ENCODE measurements at regions not wholly inside any gene's neighbourhood (a gene's known extent, or its start where the extent isn't known, plus 50 kb on each side); places are given as distances from the start of the nearest gene placed in this dataset.
"Not testable (repeated sequence)": the region's sequence is repeated elsewhere in the genome, so short reads cannot be mapped to it uniquely, and the experiment has no call there.

DNA sequence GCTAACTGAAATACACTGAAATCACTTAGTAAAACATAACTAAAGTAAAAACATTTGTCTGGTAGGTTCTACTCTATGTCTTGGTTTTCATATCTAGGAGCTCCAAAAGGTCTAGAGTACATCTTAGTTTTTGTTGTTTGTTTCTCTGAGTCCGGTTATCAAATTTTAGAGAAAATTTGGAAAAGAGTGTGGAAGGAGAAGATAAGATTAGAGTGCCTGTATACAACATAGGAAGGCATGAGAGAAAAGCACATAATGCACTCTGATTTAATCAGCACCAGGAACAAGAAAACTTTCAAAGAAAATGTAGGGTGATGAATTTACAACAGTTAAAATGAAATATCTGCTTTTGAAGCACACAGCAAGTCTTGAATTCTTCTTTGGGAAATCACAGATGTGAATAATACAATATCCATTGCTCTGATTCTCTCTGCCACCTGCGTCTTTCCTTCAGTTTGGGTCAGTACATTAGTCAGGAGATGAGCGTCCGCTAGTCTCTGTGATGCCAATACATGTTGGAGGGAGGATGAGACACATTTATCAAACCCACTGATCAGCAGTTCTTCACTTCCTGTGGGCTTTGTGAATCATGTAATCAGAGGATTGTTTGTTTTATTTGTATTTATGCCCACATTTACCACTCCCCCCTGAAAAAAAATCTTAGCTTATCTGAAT, 477.8 kb upstream of the GCFC2 start:
- intact Hi-C loops (cut with DNase I), result no loop called here
- Histone ChIP-seq H3K4me3 (no peak overlapping the region), H3K4me1 (replicated peaks) (no peaks in the 10 kb centered on the region), H3K36me3 (no peaks in the 10 kb centered on the region), H3K27ac (no peak overlapping the region), H3K9me3 (no peaks in the 10 kb centered on the region), H3K27me3 (replicated peaks; ENCODE audit: insufficient read depth) (no peaks in the 10 kb centered on the region)
- WGBS, result 65% methylated on average over 4 of the region's 4 CpGs
- TF ChIP-seq POLR2AphosphoS5 (IDR thresholded peaks at IDR 0.05), result no peak
- no peak for TF ChIP-seq POLR2A (IDR thresholded peaks at IDR 0.05)
- no peak for DNase-seq (ENCODE audit: low spot score)

DNA sequence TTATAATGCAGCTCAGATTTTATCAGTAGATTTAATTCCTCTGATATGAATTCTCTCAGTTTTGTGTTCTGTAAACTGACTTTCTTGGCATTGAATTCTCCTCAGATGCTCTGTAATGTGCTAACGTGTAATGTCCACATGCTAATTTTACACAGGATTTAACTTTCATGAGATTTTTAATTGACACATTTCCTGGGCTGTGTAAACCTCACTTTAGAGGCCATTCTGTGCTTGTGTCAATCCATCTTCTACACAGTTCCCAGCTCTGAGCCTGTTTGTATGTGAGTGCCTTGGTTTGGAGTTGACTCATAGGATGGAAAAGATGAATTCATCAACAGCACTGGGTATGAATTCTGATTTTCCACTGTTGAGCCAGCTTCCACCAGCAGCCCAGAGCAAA, 476.7 kb upstream of the GCFC2 start:
- H3K4me1 ChIP-seq (replicated peaks), result no peaks in the 10 kb centered on the region
- H3K27ac ChIP-seq, result no peak overlapping the region
- H3K4me3 ChIP-seq, result no peak overlapping the region
- H3K9me3 ChIP-seq, result no peaks in the 10 kb centered on the region
- no peaks in the 10 kb centered on the region for H3K27me3 ChIP-seq (replicated peaks; ENCODE audit: insufficient read depth)
- 42% methylated on average over 1 of the region's 1 CpG for WGBS
- intact Hi-C loops (cut with DNase I), result no loop called here
- DNase-seq (ENCODE audit: low spot score), result no peak
- H3K36me3 ChIP-seq, result no peaks in the 10 kb centered on the region
- TF ChIP-seq POLR2AphosphoS5 (IDR thresholded peaks at IDR 0.05), result no peak

- Histone ChIP-seq H3K9me3 (no peaks in the 10 kb centered on the region), H3K36me3 (no peaks in the 10 kb centered on the region), H3K27me3 (replicated peaks; ENCODE audit: insufficient read depth) (no peaks in the 10 kb centered on the region), H3K27ac (no peak overlapping the region), H3K4me3 (no peak overlapping the region), H3K4me1 (replicated peaks) (no peaks in the 10 kb centered on the region)
- TF ChIP-seq CTCF (IDR thresholded peaks at IDR 0.05) (no peak), POLR2A (IDR thresholded peaks at IDR 0.05) (no peak), POLR2AphosphoS5 (IDR thresholded peaks at IDR 0.05) (no peak)
- WGBS, result 100% methylated on average over 1 of the region's 1 CpG
- intact Hi-C loops (cut with DNase I), result no loop called here
- no peak for DNase-seq (ENCODE audit: low spot score)
These were observed 470.0 kb upstream of the GCFC2 start for GRCh38 chr2:76180676-76181075.

- H3K36me3 ChIP-seq, result no peaks in the 10 kb centered on the region
- no peak overlapping the region for H3K4me3 ChIP-seq
- H3K27ac ChIP-seq, result no peak overlapping the region
- 88% methylated on average over 1 of the region's 1 CpG for WGBS
- no peak for DNase-seq (ENCODE audit: low spot score)
- intact Hi-C loops (cut with DNase I), result no loop called here
- no peaks in the 10 kb centered on the region for H3K9me3 ChIP-seq
- H3K27me3 ChIP-seq (replicated peaks; ENCODE audit: insufficient read depth), result no peaks in the 10 kb centered on the region
- TF ChIP-seq POLR2AphosphoS5 (IDR thresholded peaks at IDR 0.05) (no peak), POLR2A (IDR thresholded peaks at IDR 0.05) (no peak), CTCF (IDR thresholded peaks at IDR 0.05) (no peak)
- no peaks in the 10 kb centered on the region for H3K4me1 ChIP-seq (replicated peaks)
These were observed 467.9 kb upstream of the GCFC2 start for GRCh38 chr2:76178610-76179009.

DNA sequence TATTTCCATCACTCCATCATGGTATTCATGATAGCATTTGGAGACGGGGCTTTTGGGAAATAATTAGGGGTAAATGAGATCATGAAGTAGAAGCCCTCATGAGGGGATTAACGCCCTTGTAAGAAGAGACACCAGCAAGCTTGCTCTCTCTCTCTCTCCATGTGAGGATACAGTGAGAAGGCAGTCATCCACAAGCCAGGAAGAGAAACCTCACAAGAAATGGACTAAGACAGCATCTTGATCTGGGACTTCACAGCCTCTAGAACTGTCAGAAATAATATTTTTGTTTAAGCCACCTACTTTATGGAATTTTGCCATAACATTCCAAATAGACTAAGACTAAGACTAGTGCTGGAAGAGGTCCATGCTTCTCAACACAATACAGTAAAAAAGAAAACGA, 464.6 kb upstream of the GCFC2 start:
- Histone ChIP-seq H3K4me1 (replicated peaks) (no peaks in the 10 kb centered on the region), H3K36me3 (no peaks in the 10 kb centered on the region), H3K27me3 (replicated peaks; ENCODE audit: insufficient read depth) (no peaks in the 10 kb centered on the region), H3K27ac (no peak overlapping the region), H3K4me3 (no peak overlapping the region), H3K9me3 (no peaks in the 10 kb centered on the region)
- intact Hi-C loops (cut with DNase I), result no loop called here
- 94% methylated on average over 3 of the region's 3 CpGs for WGBS
- TF ChIP-seq POLR2A (IDR thresholded peaks at IDR 0.05) (no peak), POLR2AphosphoS5 (IDR thresholded peaks at IDR 0.05) (no peak), CTCF (IDR thresholded peaks at IDR 0.05) (no peak)
- DNase-seq (ENCODE audit: low spot score), result no peak

DNA sequence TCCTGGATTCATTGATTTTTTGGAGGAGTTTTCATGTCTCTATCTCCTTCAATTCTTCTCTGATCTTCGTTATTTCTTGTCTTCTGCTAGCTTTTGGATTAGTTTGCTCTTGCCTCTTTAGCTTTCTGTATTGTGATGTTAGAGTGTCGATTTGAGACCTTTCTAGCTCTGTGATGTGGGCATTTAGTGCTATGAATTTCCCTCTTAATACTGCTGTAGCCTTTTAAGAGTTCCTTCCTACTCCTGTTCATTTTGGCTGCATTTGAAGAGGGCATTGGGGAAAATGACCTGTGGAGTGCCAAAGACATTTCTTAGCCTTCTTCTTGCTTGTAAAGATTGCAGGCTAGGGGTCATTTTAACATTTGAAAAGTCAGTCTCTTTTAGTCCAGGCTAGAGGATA, 463.8 kb upstream of the GCFC2 start:
- intact Hi-C loops (cut with DNase I), result no loop called here
- Histone ChIP-seq H3K36me3 (no peaks in the 10 kb centered on the region), H3K27me3 (replicated peaks; ENCODE audit: insufficient read depth) (no peaks in the 10 kb centered on the region), H3K4me1 (replicated peaks) (no peaks in the 10 kb centered on the region), H3K4me3 (no peak overlapping the region), H3K9me3 (no peaks in the 10 kb centered on the region), H3K27ac (no peak overlapping the region)
- DNase-seq (ENCODE audit: low spot score), result no peak
- TF ChIP-seq POLR2AphosphoS5 (IDR thresholded peaks at IDR 0.05) (no peak), POLR2A (IDR thresholded peaks at IDR 0.05) (no peak), CTCF (IDR thresholded peaks at IDR 0.05) (no peak)
- 79% methylated on average over 2 of the region's 2 CpGs for WGBS

GRCh38 chr2:76173206-76173605, 462.5 kb upstream of the GCFC2 start:
- H3K36me3 ChIP-seq; H3K4me3 ChIP-seq; H3K27ac ChIP-seq; H3K9me3 ChIP-seq; H3K4me1 ChIP-seq (replicated peaks); intact Hi-C loops (cut with DNase I); DNase-seq (ENCODE audit: low spot score); H3K27me3 ChIP-seq (replicated peaks; ENCODE audit: insufficient read depth): not testable (repeated sequence)
- 0% methylated on average over 1 of the region's 1 CpG for WGBS

DNA sequence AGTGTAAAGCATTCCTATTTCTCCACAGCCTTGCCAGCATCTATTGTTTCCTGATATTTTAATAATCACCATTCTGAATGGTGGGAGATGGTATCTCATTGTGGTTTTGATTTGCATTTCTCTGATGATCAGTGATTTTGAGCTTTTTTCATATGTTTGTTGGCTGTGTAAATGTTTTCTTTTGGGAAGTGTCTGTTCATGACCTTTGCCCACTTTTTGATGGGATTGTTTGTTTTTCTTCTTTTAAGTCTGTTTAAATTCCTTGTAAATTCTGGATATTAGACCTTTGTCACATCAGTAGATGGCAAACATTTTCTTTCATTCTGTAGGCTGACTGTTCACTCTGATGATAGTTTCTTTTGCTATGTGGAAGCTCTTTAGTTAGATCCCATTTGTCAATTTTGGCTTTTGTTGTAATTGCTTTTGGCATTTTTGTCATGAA, 461.5 kb upstream of the GCFC2 start:
- H3K27ac ChIP-seq; H3K9me3 ChIP-seq; H3K36me3 ChIP-seq; H3K4me1 ChIP-seq (replicated peaks); H3K4me3 ChIP-seq; H3K27me3 ChIP-seq (replicated peaks; ENCODE audit: insufficient read depth); intact Hi-C loops (cut with DNase I); DNase-seq (ENCODE audit: low spot score): not testable (repeated sequence)
